ENCODE measurements at regions not wholly inside any gene's neighbourhood (a gene's known extent, or its start where the extent isn't known, plus 50 kb on each side); places are given as distances from the start of the nearest gene placed in this dataset.

GRCh38 chr6:156622185-156622584 lies 155.0 kb upstream of the ARID1B start:
- Mint-ChIP-seq H3K36me3 (ENCODE audit: unreplicated experiment) (no peaks in the 10 kb centered on the region), H3K27ac (ENCODE audit: unreplicated experiment) (no peak overlapping the region), H3K4me3 (ENCODE audit: unreplicated experiment) (no peak overlapping the region), H3K27me3 (ENCODE audit: unreplicated experiment) (no peaks in the 10 kb centered on the region), H3K4me1 (ENCODE audit: low read depth, unreplicated experiment) (no peaks in the 10 kb centered on the region), H3K9me3 (ENCODE audit: unreplicated experiment) (no peaks in the 10 kb centered on the region)
- DNase-seq: no peak
- TF ChIP-seq CTCF (IDR thresholded peaks at IDR 0.05; ENCODE audit: partially characterized antibody, unreplicated experiment): no peak

- H3K4me1 Mint-ChIP-seq (ENCODE audit: low read depth, unreplicated experiment): no peaks in the 10 kb centered on the region
- H3K9me3 Mint-ChIP-seq (ENCODE audit: unreplicated experiment): peaks cover 3% of the 10 kb centered on the region
- no peaks in the 10 kb centered on the region for H3K36me3 Mint-ChIP-seq (ENCODE audit: unreplicated experiment)
- no peaks in the 10 kb centered on the region for H3K27me3 Mint-ChIP-seq (ENCODE audit: unreplicated experiment)
- DNase-seq: no peak
- no peak overlapping the region for H3K27ac Mint-ChIP-seq (ENCODE audit: unreplicated experiment)
- TF ChIP-seq CTCF (IDR thresholded peaks at IDR 0.05; ENCODE audit: partially characterized antibody, unreplicated experiment): no peak
- no peak overlapping the region for H3K4me3 Mint-ChIP-seq (ENCODE audit: unreplicated experiment)
Measured at GRCh38 chr6:156620331-156620730, 156.8 kb upstream of the ARID1B start.

- peaks cover 13% of the 10 kb centered on the region for H3K36me3 Mint-ChIP-seq (ENCODE audit: unreplicated experiment)
- no peaks in the 10 kb centered on the region for H3K27me3 Mint-ChIP-seq (ENCODE audit: unreplicated experiment)
- no peak for TF ChIP-seq CTCF (IDR thresholded peaks at IDR 0.05; ENCODE audit: partially characterized antibody, unreplicated experiment)
- H3K4me1 Mint-ChIP-seq (ENCODE audit: low read depth, unreplicated experiment): no peaks in the 10 kb centered on the region
- H3K4me3 Mint-ChIP-seq (ENCODE audit: unreplicated experiment): no peak overlapping the region
- H3K27ac Mint-ChIP-seq (ENCODE audit: unreplicated experiment): no peak overlapping the region
- H3K9me3 Mint-ChIP-seq (ENCODE audit: unreplicated experiment): peaks cover 3% of the 10 kb centered on the region
- peak; percentile 49 for DNase-seq
Measured at GRCh38 chr6:156618600-156619205, 158.5 kb upstream of the ARID1B start.

- no peaks in the 10 kb centered on the region for H3K4me1 Mint-ChIP-seq (ENCODE audit: low read depth, unreplicated experiment)
- no peak for TF ChIP-seq CTCF (IDR thresholded peaks at IDR 0.05; ENCODE audit: partially characterized antibody, unreplicated experiment)
- peaks cover 18% of the 10 kb centered on the region for H3K36me3 Mint-ChIP-seq (ENCODE audit: unreplicated experiment)
- H3K27ac Mint-ChIP-seq (ENCODE audit: unreplicated experiment): no peak overlapping the region
- H3K4me3 Mint-ChIP-seq (ENCODE audit: unreplicated experiment): no peak overlapping the region
- H3K9me3 Mint-ChIP-seq (ENCODE audit: unreplicated experiment): peaks cover 8% of the 10 kb centered on the region
- DNase-seq: no peak
- H3K27me3 Mint-ChIP-seq (ENCODE audit: unreplicated experiment): no peaks in the 10 kb centered on the region
Measured at GRCh38 chr6:156617941-156618340, 159.2 kb upstream of the ARID1B start.

GRCh38 chr6:156617376-156617775 lies 159.8 kb upstream of the ARID1B start:
- no peak for TF ChIP-seq CTCF (IDR thresholded peaks at IDR 0.05; ENCODE audit: partially characterized antibody, unreplicated experiment)
- DNase-seq: no peak
- no peak overlapping the region for H3K27ac Mint-ChIP-seq (ENCODE audit: unreplicated experiment)
- no peaks in the 10 kb centered on the region for H3K27me3 Mint-ChIP-seq (ENCODE audit: unreplicated experiment)
- H3K4me1 Mint-ChIP-seq (ENCODE audit: low read depth, unreplicated experiment): no peaks in the 10 kb centered on the region
- H3K36me3 Mint-ChIP-seq (ENCODE audit: unreplicated experiment): peaks cover 21% of the 10 kb centered on the region
- H3K9me3 Mint-ChIP-seq (ENCODE audit: unreplicated experiment): peaks cover 8% of the 10 kb centered on the region
- no peak overlapping the region for H3K4me3 Mint-ChIP-seq (ENCODE audit: unreplicated experiment)
